CD4-positive, alpha-beta T cell treated with Interferon gamma for 1 hour (primary cell): ENCODE measurements at regions not wholly inside any gene's neighbourhood (a gene's known extent, or its start where the extent isn't known, plus 50 kb on each side); places are given as distances from the start of the nearest gene placed in this dataset.
"Not testable (repeated sequence)": the region's sequence is repeated elsewhere in the genome, so short reads cannot be mapped to it uniquely, and the experiment has no call there.

Experiments used
- DNase-seq: peaks from one replicate; pipeline ENCODE4 v3.0.0-alpha.2; 2020

DNA sequence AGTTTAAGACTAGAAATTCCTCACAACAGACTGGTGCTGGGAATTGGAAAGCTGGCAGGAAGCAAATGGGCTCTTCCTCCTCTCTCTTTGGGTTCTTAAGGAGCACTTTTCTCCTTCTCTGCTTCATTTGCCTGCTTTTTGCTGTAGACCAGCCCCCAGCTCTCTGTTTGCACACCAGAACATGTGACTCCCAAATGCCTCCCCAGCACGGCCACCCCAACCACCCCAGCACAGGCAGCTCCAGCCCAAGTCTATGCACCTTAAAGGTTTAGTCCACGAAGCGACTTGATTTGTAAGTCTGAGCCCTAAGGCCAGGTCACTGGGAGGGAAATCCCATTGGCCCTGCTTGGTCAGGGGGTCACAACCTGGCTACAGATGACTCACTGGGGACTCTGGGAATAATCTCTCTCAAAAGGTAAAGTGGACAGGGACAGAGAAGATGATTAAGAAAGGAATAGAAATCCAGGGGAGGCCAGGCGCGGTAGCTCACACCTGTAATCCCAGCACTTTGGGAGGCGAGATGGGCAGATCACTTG is 377.8 kb upstream of the PROK2 start:
- DNase-seq = no peak

- no peak for DNase-seq
Observed at GRCh38 chr3:72161881-72162595, 377.1 kb upstream of the PROK2 start.

DNA sequence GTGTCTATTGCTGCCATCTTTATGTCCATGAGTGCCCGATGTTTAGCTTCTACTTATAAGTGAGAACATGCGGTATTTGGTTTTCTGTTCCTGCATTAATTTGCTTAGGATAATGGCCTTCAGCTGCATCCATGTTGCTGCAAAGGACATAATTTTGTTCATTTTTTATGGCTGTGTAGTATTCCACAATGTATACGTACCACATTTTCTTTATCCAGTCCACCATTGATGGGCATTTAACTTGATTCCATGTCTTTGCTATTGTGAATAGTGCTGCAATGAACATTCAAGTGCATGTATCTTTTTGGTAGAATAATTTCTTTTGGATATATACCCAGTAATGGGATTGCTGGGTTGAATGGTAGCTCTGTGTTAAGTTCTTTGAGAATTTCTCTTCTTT is 376.3 kb upstream of the PROK2 start:
- not testable (repeated sequence) for DNase-seq

- DNase-seq = no peak
Observed at GRCh38 chr3:72160351-72160750, 375.4 kb upstream of the PROK2 start.

GRCh38 chr3:72159487-72159886 is 374.5 kb upstream of the PROK2 start:
- no peak for DNase-seq

GRCh38 chr3:72158639-72159326 is 373.8 kb upstream of the PROK2 start:
- no peak for DNase-seq

DNA sequence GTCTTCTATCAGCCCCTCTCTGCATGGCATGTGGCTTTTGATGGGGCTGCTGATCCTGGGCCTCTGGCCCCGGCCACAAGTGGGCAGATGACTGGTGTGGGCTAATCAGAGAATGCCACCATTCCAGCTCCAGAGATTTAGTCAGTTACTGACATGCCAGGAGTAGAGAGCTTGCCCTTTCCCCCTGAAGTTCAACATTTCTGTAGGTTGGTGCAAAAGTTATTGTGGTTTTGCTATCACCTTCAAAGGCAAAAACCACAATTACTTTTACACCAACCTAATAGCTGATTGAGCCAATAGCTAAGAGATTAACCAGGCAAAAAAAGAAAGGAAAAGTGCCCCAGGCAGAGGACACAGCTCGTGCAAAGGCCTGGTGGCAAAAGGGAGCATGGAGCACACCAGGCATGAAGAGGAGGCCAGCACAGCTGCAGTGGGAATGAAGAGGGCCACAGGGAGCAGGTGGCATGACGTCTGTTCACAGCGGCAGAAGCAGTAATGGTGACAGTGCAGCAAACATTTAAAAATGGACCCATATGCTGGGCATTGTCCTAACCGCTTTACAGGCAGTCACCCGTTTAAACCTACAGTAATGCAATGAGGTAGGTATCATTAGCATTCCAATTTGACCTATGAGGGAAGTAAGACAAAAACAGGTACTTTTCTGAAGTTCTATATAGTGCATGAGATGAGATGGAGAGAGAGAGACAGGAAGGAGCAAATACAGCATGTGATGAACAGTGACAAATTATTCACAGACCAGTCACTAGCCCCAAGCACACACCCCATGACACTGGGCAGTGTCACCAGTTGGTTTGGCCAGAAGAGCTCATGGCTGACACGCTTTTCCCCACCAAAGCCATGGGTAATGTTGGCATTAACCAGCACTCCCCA is 373.0 kb upstream of the PROK2 start:
- no peak for DNase-seq

- no peak for DNase-seq
Observed at GRCh38 chr3:72155391-72156064, 370.6 kb upstream of the PROK2 start.

GRCh38 chr3:72154391-72155335 is 369.7 kb upstream of the PROK2 start:
- DNase-seq = no peak

- DNase-seq = no peak
Observed at GRCh38 chr3:72153477-72154314, 368.7 kb upstream of the PROK2 start.

DNA sequence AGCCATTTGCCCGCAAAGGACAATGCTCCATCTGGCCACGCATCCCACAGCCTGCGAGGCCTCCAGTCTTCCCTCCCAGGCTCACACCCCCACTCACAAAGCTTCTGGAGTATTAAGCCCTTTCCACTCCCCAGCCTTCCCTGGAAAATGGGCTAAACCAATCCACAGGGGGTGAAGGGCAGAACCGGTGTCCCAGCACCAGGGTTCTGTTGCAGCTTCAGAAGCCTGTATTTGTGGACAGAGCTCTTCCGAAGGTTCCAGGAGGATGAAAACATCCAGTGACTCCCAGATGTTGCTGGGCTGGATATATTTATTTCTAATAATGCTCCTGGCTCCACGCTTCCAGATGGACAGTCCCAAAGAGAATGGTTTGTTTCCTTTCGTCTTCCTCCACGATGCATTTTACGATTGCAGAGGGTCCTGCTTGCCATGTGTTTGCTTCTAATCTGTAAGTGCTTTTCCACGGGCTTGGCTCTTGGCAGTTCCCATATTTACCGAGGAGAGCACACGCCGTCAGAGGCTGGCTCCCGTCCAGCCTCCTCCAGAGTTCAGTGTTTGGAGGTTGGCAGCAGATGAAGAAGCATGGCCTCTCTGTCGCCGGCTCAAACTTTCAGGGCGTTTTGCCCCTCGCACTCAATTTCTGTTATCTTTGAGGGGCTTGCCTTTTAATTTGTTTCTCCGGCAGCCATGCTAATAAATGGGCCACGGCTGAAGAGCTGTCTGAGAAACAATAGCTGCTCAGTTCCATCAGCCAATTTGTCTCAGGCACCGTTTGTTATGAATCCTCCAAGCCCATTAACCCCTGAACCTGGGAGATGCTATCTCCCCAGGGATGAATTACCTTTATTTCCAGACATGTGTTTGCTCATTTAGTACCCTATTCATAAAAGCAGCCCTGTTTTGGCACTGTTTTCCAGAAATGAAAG is 367.9 kb upstream of the PROK2 start:
- DNase-seq = no peak

- no peak for DNase-seq
Observed at GRCh38 chr3:72151465-72152238, 366.7 kb upstream of the PROK2 start.

GRCh38 chr3:72150634-72151412 is 365.9 kb upstream of the PROK2 start:
- no peak for DNase-seq

GRCh38 chr3:72149645-72150300 is 364.8 kb upstream of the PROK2 start:
- DNase-seq = no peak

- DNase-seq = no peak
Observed at GRCh38 chr3:72147600-72147999, 362.7 kb upstream of the PROK2 start.

- DNase-seq = no peak
Observed at GRCh38 chr3:72145506-72146380, 360.8 kb upstream of the PROK2 start.
